Activated CD4-positive, alpha-beta T cell treated with anti-CD3 and anti-CD28 coated beads for 48 hours (primary cell): ENCODE measurements at regions not wholly inside any gene's neighbourhood (a gene's known extent, or its start where the extent isn't known, plus 50 kb on each side); places are given as distances from the start of the nearest gene placed in this dataset.
"Not testable (repeated sequence)": the region's sequence is repeated elsewhere in the genome, so short reads cannot be mapped to it uniquely, and the experiment has no call there.

ENCODE experiments used
- DNase-seq: peaks from one replicate; pipeline ENCODE4 v3.0.0-alpha.2; 2020

DNA sequence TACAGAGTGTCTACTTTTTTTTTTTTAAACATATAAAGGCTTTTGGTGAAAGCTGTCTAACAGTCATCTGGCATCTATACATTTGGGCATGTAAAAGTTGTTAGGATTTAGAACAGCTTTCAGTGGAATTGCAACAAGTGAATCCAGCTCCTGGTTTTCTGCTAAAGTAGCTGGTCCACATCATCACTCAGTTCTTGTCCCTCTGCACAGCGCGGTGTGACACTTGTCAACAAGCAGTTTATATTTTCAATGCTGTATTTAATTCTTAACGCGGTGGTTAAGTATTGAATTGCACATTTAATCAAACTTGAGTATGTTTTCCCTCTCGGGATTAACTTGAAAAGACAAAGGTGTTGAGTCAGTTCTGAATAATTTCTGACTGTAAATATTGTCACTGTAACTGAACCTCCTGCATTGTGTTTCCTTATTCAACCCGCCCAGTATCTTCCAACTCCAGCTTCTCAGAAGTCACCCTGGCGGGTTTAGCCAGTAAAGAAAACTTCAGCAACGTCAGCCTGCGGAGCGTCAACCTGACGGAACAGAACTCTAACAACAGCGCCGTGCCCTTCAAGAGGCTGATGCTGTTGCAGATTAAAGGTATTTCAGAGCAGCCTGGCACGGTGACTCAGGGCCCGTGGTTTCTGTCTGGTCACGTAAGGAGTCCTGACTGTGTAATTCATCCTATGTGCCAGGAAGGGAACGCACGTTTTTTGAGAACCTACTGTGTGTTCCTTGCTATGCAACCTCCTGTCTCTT is 66.1 kb upstream of the LYZL2 start:
- DNase-seq = peak; percentile 88

GRCh38 chr10:30694518-30695228 is 65.1 kb upstream of the LYZL2 start:
- peak; percentile 44 for DNase-seq

GRCh38 chr10:30691639-30692015 is 62.1 kb upstream of the LYZL2 start:
- no peak for DNase-seq

GRCh38 chr10:30690948-30691638 is 61.5 kb upstream of the LYZL2 start:
- DNase-seq = not testable (repeated sequence)

- no peak for DNase-seq
These were observed 58.9 kb upstream of the LYZL2 start for GRCh38 chr10:30688456-30688855.

GRCh38 chr10:30687698-30688213 is 58.2 kb upstream of the LYZL2 start:
- DNase-seq = peak; percentile 88

DNA sequence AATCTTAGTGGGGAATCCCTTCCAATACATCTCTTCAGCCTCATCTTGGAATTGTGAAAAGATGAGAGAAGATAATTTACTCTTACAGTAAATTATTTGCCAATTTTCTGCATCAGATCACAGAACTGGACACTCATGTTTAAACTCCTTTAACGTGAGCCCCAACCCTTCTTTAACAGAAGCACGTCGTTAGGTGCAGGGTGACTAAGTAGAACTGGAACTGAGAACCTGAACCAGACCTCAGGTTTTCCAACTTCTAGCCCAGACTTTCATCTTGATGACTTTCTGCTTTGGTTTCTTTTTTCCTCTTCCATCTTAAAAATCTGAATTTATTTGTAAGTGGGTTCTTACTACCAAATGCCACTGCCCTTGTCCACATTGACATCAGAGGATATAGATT is 57.2 kb upstream of the LYZL2 start:
- DNase-seq = no peak

GRCh38 chr10:30683496-30683895 is 53.9 kb upstream of the LYZL2 start:
- no peak for DNase-seq

DNA sequence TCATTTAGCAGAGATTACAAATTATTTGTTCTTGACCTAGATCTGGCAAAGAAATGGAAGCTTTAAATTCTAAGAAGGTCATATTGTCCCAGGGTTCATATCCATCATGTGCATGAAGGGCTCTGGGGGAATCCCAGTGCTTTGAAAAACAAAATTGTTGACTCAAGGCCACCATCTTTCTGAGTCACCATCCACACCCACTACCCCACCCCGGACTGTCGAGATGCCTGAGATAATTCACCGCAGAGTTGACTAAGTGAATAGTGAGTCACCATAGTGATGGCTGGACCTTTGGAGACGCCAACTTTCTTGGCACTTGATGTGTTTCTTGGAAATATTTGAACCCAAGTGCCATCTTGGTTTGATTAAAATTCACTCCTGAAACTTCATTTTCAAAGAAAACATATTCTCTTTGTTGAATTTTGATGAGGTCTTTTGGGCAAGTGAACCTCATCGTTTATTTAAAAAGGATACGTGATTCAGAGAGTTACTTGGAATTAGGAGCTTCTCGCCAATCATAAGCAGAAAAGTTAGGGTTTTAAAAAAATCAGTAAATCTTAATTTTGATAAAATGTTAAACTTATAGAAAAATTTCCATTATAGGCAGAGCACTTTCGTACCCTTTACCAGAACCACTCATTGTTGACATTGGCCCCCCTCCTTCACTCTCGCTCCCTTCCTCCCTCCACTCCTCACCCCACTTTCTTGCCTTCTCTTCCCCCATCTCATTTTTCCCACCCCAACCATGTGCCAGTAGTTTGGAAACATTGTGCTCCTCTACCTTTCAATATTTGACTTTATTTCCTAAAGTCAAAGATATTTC is 53.0 kb upstream of the LYZL2 start:
- peak; percentile 86 for DNase-seq

DNA sequence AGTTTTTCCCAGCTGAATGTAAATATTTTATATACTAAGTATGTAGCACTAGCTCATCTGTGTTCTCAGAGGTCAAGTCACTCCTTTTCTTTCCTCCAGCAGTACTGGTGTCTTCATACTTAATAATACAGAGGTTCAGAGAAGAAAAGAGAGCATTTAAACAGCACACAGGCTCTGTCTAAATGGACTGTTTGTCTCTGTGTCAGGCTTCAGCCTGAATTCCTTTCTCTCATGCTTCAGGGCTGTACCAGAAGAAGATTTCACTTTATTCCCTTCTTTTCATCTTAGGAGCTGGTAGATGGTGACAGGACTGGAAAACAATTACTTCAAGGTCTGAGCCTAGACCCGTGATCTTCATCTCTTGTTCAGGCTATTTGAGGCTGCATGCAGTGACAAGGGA is 51.4 kb upstream of the LYZL2 start:
- no peak for DNase-seq
